Fibroblast of pulmonary artery (primary cell): ENCODE measurements at regions not wholly inside any gene's neighbourhood (a gene's known extent, or its start where the extent isn't known, plus 50 kb on each side); places are given as distances from the start of the nearest gene placed in this dataset.

ENCODE experiments used
- DNase-seq: peaks from one replicate; pipeline ENCODE4 v3.0.0-alpha.2; 2010; ENCODE audit warnings: low read depth
- H3K4me3 ChIP-seq: replicated peaks from 2 replicates; pipeline ENCODE4 v1.5.1; 2011; ENCODE audit warnings: low read depth, mild to moderate bottlenecking, control low read depth, low read length, moderate library complexity
- CTCF ChIP-seq: IDR thresholded peaks from 2 replicates; pipeline ENCODE4 v1.5.1; 2011; ENCODE audit warnings: mild to moderate bottlenecking, control low read depth, low read length, inconsistent platforms; ENCODE audit errors: missing control alignments

DNA sequence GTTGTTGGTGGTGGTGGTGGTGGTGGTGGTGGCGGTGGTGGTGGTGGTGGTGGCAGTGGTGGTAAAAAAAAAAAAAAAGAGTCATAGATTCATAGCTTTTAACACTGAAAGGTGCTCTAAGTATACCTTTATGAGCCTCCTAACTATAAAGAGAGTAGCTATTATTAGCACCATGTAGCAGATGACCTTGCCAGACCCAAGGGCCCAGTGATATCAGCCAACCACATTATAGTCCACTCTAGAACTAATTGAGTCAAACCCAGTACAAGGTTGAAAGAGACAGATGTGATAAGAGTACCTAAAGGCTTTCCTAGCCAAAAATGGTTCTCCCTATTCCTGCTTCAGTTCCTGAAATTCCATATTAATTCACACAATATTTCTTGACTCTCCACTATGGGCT lies 245.3 kb downstream of the HACE1 start:
- H3K4me3 ChIP-seq: no peak overlapping the region
- no peak for TF ChIP-seq CTCF
- DNase-seq: no peak

DNA sequence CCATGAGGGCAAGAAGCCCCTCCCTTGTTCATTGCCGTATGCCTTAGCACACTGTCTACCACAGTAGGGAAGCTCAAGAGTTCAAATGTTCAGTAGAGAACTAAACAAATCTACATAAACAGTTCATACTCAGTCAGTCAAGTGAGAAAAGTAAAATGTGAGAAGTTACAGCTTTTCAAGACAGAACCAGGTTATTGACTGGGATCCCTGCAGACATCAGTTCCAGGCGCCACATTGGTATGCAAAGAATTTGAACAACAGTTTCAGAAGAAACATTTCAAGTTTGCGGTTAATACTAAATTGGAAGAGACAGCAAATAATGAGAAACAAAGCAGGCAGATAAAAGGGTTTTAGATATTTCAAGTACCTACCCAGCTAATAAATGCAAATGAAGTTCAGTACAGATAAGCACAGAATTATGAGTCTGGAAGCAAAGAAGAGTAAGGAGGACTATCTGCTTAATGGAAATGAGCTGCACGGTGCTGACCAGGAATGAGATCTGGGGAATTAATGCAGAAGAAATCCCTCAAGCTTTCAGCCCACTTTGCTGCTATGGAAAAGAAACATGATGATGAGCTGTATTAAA lies 246.2 kb downstream of the HACE1 start:
- DNase-seq: peak; percentile 53
- H3K4me3 ChIP-seq: no peak overlapping the region
- no peak for TF ChIP-seq CTCF

DNA sequence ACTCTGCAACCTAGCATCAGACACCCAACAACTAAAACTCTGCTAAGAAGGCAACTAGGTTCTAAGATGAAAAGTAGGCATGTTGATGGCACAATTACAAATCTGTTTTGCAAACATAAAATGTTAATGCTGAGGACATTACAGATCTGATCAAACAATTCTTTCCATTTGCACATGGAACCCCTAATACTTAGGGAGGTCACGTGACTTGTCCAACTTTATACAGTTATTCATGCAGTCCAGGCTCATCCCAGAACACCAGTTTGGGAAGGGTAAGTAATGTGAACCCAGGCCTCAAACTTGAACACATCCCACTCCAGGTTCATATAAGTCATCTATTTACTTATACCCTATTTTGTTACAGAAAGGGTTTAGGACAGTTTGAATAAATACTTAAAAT lies 247.2 kb downstream of the HACE1 start:
- DNase-seq: no peak
- no peak for TF ChIP-seq CTCF
- H3K4me3 ChIP-seq: no peak overlapping the region

GRCh38 chr6:104608101-104608500 lies 251.6 kb downstream of the HACE1 start:
- no peak for TF ChIP-seq CTCF
- DNase-seq: no peak
- H3K4me3 ChIP-seq: no peak overlapping the region

DNA sequence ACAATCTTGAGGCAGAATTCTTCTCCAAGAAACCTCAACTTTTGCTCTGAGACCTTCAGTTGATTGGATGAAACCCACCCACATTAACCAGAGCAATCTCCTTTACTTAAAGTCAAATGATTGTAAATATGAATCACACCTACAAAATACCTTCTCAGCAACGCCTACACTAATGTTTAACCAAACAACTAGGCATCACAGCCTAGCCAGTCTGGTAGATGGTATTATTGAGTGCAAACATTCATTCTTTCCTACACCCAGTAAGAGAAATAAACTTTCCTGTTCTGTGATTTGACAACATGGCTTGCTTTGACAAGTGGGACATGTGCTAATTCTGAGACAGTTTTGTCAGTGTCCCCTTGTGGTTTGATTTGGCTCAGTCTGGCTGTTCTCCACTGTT lies 252.2 kb downstream of the HACE1 start:
- TF ChIP-seq CTCF: no peak

GRCh38 chr6:104606361-104606760 lies 253.4 kb downstream of the HACE1 start:
- no peak for DNase-seq
- no peak for TF ChIP-seq CTCF
- H3K4me3 ChIP-seq: no peak overlapping the region

More for the DNA sequence above, 252.2 kb downstream of the HACE1 start:
- no peak overlapping the region for H3K4me3 ChIP-seq
- DNase-seq: no peak

- TF ChIP-seq CTCF: no peak
- H3K4me3 ChIP-seq: no peak overlapping the region
- DNase-seq: no peak
These were observed 255.0 kb downstream of the HACE1 start for GRCh38 chr6:104604685-104605084.
